ENCODE measurements at regions not wholly inside any gene's neighbourhood (a gene's known extent, or its start where the extent isn't known, plus 50 kb on each side); places are given as distances from the start of the nearest gene placed in this dataset.

DNA sequence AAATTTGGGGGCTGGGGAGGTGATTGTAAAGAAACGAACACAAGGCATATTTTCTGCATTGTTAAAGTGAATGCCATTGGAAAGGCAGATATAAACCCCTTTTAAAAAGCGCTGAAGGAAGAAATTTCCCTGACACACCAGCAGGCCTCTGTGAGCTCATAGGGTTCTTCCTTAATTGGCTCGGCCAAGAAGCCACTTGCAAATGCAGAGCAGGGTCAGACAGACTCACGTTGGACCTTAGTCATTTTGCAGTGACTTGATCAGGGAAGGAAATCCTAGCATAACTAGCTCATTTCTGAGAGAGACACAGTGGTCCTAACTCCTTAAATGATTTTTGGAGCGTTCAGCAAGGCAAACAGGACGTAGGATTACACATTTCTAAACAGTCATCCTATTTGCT lies 1461.4 kb downstream of the GATA3 start:
- no peak overlapping the region for H4K5ac ChIP-seq (ENCODE audit: low read depth, low read length)
- H2BK120ac ChIP-seq (ENCODE audit: low read depth, low read length), result no peak overlapping the region
- no peaks in the 10 kb centered on the region for H4K20me1 ChIP-seq (ENCODE audit: insufficient read depth, low read length)
- no peak overlapping the region for H3K4me3 ChIP-seq (ENCODE audit: insufficient read depth, low read depth, low read length)
- no peaks in the 10 kb centered on the region for H3K36me3 ChIP-seq (ENCODE audit: control insufficient read depth, insufficient read depth, low read length)
- H2BK5ac ChIP-seq (ENCODE audit: low read depth, low read length, poor library complexity, severe bottlenecking), result no peak overlapping the region
- H3K79me1 ChIP-seq (ENCODE audit: low read depth in 1 of 2, low read length in 2 of 2), result no peaks in the 10 kb centered on the region
- ChIA-PET POLR2A (ENCODE audit: unreplicated experiment) (no interaction called here), CTCF (no interaction called here)
- no peaks in the 10 kb centered on the region for H3K27me3 ChIP-seq (ENCODE audit: control insufficient read depth, insufficient read depth, low read length)
- H4K8ac ChIP-seq (ENCODE audit: low read depth in 2 of 2, low read length in 2 of 2), result no peak overlapping the region
- H3K23ac ChIP-seq (ENCODE audit: low read depth, low read length), result no peak overlapping the region
- H3K18ac ChIP-seq (ENCODE audit: low read depth, low read length), result no peak overlapping the region
- no peak overlapping the region for H3K9ac ChIP-seq (ENCODE audit: low read depth, low read length)
- H3K9me3 ChIP-seq (ENCODE audit: control insufficient read depth, insufficient read depth, low read length), result 0 out of 2 replicates have a peak, but pooled peaks cover 2% of the 10 kb centered on the region
- no peak overlapping the region for H2BK15ac ChIP-seq (ENCODE audit: low read depth, low read length)
- in situ Hi-C loops (cut with MboI; ENCODE audit: low sequenced_read_pairs) (no loop called here), intact Hi-C loops (cut with micrococcal nuclease) (no loop called here), dilution Hi-C loops (cut with HindIII; ENCODE audit: low sequenced_read_pairs, unreplicated experiment) (no loop called here)
- no peak overlapping the region for H3K14ac ChIP-seq (replicated peaks; ENCODE audit: low read depth, low read length)
- H2AK9ac ChIP-seq (replicated peaks; ENCODE audit: low read depth, low read length, poor library complexity), result no peak overlapping the region
- no peak overlapping the region for H2AFZ ChIP-seq (replicated peaks; ENCODE audit: low read length, poor library complexity)
- TF ChIP-seq, protein P1, sequence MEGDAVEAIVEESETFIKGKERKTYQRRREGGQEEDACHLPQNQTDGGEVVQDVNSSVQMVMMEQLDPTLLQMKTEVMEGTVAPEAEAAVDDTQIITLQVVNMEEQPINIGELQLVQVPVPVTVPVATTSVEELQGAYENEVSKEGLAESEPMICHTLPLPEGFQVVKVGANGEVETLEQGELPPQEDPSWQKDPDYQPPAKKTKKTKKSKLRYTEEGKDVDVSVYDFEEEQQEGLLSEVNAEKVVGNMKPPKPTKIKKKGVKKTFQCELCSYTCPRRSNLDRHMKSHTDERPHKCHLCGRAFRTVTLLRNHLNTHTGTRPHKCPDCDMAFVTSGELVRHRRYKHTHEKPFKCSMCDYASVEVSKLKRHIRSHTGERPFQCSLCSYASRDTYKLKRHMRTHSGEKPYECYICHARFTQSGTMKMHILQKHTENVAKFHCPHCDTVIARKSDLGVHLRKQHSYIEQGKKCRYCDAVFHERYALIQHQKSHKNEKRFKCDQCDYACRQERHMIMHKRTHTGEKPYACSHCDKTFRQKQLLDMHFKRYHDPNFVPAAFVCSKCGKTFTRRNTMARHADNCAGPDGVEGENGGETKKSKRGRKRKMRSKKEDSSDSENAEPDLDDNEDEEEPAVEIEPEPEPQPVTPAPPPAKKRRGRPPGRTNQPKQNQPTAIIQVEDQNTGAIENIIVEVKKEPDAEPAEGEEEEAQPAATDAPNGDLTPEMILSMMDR (conservative IDR thresholded peaks at IDR 0.05; ENCODE audit: low read depth, low read length), result no peak
- TF ChIP-seq SMC3 (IDR thresholded peaks at IDR 0.05; ENCODE audit: low read depth, low read length) (no peak), CHD1 (IDR thresholded peaks at IDR 0.05; ENCODE audit: low read depth, low read length) (no peak), MAFK (IDR thresholded peaks at IDR 0.05; ENCODE audit: low read depth, low read length) (no peak), NFE2L2 (IDR thresholded peaks at IDR 0.05; ENCODE audit: low read depth, low read length) (no peak), RCOR1 (IDR thresholded peaks at IDR 0.05; ENCODE audit: insufficient replicate concordance, low read length) (no peak), CEBPB (IDR thresholded peaks at IDR 0.05; ENCODE audit: low read depth, low read length) (no peak), MXI1 (IDR thresholded peaks at IDR 0.05; ENCODE audit: borderline replicate concordance, low read depth, low read length) (no peak), RFX5 (IDR thresholded peaks at IDR 0.05; ENCODE audit: low read depth, low read length) (no peak), BHLHE40 (IDR thresholded peaks at IDR 0.05; ENCODE audit: low read depth, low read length) (no peak)
- TF ChIP-seq, protein P2, sequence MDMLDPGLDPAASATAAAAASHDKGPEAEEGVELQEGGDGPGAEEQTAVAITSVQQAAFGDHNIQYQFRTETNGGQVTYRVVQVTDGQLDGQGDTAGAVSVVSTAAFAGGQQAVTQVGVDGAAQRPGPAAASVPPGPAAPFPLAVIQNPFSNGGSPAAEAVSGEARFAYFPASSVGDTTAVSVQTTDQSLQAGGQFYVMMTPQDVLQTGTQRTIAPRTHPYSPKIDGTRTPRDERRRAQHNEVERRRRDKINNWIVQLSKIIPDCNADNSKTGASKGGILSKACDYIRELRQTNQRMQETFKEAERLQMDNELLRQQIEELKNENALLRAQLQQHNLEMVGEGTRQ (IDR thresholded peaks at IDR 0.05; ENCODE audit: low read depth, low read length), result no peak
- no TSS peak for BruUV-seq (replicated peaks)
- no peak overlapping the region for H3K4me2 ChIP-seq (ENCODE audit: low read depth, low read length)
- no peaks in the 10 kb centered on the region for H3K9me1 ChIP-seq (ENCODE audit: insufficient read depth, low read length)
- no CpG with 5 or more reads among the region's 6 CpGs for WGBS, 2 experiments (ENCODE audit: extremely low coverage in 2 of 2, insufficient read length in 1 of 2)
- DNase-seq, result no peak
- H4K91ac ChIP-seq (ENCODE audit: insufficient read depth, low read depth, low read length), result no peak overlapping the region
- H2BK20ac ChIP-seq (ENCODE audit: low read depth, low read length), result no peak overlapping the region
- no peak overlapping the region for H3K27ac ChIP-seq (ENCODE audit: insufficient read depth, low read length)
- no peak for ATAC-seq (ENCODE audit: low read depth)
- H3K56ac ChIP-seq (ENCODE audit: extremely low read depth, insufficient read depth, low read length), result no peak overlapping the region
- no peak overlapping the region for H2AK5ac ChIP-seq (ENCODE audit: low read depth, low read length)
- no peak overlapping the region for H3K4ac ChIP-seq (ENCODE audit: low read depth, low read length)
- H3K4me1 ChIP-seq (ENCODE audit: control insufficient read depth, insufficient read depth, low read length), result no peaks in the 10 kb centered on the region

Measured in IMR-90 (cell line).